ENCODE measurements at regions not wholly inside any gene's neighbourhood (a gene's known extent, or its start where the extent isn't known, plus 50 kb on each side); places are given as distances from the start of the nearest gene placed in this dataset.
A peak's percentile ranks its signal among the peaks of the same experiment; 100 is the strongest.
"Not testable (repeated sequence)": the region's sequence is repeated elsewhere in the genome, so short reads cannot be mapped to it uniquely, and the experiment has no call there.

GRCh38 chr2:12465631-12466135 lies 251.1 kb upstream of the TRIB2 start:
- Histone ChIP-seq H3K9me3 (no peaks in the 10 kb centered on the region), H3K27ac (no peak overlapping the region), H3K4me3 (no peak overlapping the region), H3K36me3 (no peaks in the 10 kb centered on the region), H3K27me3 (no peaks in the 10 kb centered on the region), H3K4me1 (no peaks in the 10 kb centered on the region)
- 34% methylated on average over 5 of the region's 5 CpGs for WGBS (ENCODE audit: insufficient coverage, low coverage, low lambda C conversion rate, missing lambda C conversion rate)
- intact Hi-C loops (cut with DNase I) = no loop called here
- DNase-seq (no peak), ATAC-seq (peak; percentile 74 to 87 (median 84))
- TF ChIP-seq CTCF (IDR thresholded peaks at IDR 0.05) = no peak
- TF ChIP-seq POLR2A (IDR thresholded peaks at IDR 0.05) = no peak

DNA sequence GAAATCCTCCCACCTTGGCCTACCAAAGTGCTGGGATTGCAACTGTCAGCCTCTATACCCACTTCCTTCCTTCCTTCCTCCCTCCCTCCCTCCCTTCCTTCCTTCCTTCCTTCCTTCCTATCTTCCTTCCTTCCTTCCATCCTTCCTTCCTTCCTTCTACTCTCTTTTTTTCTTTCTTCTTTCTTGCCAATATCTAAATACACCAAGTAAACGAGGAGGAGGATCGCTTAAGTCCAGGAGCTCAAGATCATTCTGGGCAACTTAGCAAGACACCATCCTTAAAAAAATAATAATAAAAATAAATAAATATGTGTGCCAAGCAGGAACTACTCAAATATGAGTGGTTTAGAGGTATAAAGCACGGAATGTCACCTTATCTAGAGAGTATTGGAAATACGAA lies 249.4 kb upstream of the TRIB2 start:
- H3K36me3 ChIP-seq = no peaks in the 10 kb centered on the region
- no peak for ATAC-seq
- H3K27me3 ChIP-seq = no peaks in the 10 kb centered on the region
- H3K4me3 ChIP-seq = no peak overlapping the region
- H3K9me3 ChIP-seq = no peaks in the 10 kb centered on the region
- no peak for DNase-seq
- WGBS (ENCODE audit: insufficient coverage, low coverage, low lambda C conversion rate, missing lambda C conversion rate) = 81% methylated on average over 4 of the region's 4 CpGs
- H3K27ac ChIP-seq = no peak overlapping the region
- H3K4me1 ChIP-seq = no peaks in the 10 kb centered on the region
- intact Hi-C loops (cut with DNase I) = no loop called here
- TF ChIP-seq CTCF (IDR thresholded peaks at IDR 0.05) (no peak), POLR2A (IDR thresholded peaks at IDR 0.05) (no peak)

DNA sequence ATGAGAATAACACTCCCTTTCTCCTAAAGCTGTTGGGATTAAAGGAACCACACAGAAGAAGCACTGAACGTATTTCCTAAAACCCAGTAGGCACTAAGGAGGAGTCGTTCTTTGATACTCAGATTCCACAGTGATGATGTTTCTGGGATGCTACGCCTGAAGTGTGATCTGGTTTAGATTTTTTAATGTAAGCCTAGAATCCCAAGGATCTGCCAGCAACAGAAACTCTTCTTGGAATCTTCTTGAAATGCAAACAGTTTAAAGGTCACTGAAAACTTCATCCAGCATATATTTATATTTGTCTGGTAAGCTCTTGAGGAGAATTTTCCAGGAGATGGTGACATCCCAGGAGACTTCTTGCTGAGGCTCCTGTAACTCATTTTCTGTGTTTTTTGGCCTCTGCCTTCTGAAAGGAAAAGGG lies 247.6 kb upstream of the TRIB2 start:
- intact Hi-C loops (cut with DNase I) = no loop called here
- DNase-seq (no peak), ATAC-seq (no peak)
- H3K4me3 ChIP-seq = no peak overlapping the region
- TF ChIP-seq POLR2A (IDR thresholded peaks at IDR 0.05) (no peak), CTCF (IDR thresholded peaks at IDR 0.05) (no peak)
- H3K36me3 ChIP-seq = no peaks in the 10 kb centered on the region
- H3K27me3 ChIP-seq = no peaks in the 10 kb centered on the region
- H3K9me3 ChIP-seq = no peaks in the 10 kb centered on the region
- no peak overlapping the region for H3K27ac ChIP-seq
- WGBS (ENCODE audit: insufficient coverage, low coverage, low lambda C conversion rate, missing lambda C conversion rate) = 70% methylated on average over 3 of the region's 3 CpGs
- no peaks in the 10 kb centered on the region for H3K4me1 ChIP-seq

DNA sequence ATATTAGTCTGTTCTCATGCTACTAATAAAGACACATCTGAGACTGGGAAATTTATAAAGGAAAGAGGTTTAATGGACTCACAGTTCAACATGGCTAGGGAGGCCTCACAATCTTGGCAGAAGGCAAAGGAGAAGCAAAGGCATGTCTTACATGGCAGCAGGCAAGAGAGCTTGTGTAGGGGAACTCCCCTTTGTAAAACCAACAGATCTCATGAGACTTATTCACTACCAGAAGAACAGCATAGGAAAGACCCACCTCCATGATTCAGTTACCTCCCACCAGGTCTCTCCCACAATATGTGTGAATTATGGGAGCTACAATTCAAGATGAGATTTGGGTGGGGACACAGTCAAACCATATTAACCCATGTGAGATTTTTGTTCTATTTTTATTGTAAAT lies 244.5 kb upstream of the TRIB2 start:
- H3K9me3 ChIP-seq; H3K4me1 ChIP-seq; ATAC-seq; H3K27me3 ChIP-seq; H3K36me3 ChIP-seq; intact Hi-C loops (cut with DNase I); H3K27ac ChIP-seq; DNase-seq; H3K4me3 ChIP-seq: not testable (repeated sequence)

DNA sequence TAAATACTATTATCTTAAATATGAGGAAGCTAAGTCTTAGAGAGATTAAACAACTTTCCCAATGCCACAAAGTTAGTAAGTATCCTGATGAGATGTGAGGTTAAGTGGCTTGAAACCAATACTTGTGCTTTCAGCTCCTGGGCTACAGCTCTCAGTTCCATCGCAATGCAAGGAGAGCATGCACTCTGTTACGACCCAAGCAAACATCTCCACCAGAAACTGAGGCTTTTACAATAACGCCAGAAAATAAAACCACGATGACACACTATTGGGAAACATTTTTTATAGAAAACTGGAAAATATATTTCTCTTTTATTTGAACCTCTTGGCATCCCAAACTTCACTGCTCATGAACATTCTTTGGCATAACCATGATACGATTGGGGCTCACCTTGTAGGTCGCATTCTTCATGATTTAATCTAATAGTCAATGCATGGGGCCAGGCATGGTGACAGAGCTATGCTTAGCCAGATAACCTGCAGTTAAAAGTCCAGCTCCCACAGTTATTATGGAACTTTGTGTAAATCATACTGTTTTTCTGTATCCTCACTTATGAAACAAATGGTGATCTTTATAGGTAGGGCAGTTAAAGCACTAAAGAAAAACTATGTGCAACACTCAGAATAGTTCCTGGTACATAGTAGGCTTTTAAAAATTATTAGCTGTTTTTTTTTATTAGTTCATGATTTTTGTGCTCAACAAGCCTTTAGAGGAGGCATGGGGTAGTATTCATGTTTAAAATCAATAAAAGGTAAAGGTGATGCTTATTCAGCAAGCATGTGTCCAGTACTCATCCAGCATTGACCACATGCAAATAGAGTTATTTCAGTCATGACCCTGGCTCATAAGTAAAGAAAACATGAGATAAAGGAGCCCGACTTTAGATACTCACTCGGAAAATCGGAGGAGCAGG lies 238.3 kb upstream of the TRIB2 start:
- DNase-seq (no peak), ATAC-seq (peak; percentile 85 to 93 (median 90))
- TF ChIP-seq POLR2A (IDR thresholded peaks at IDR 0.05) (no peak), CTCF (IDR thresholded peaks at IDR 0.05) (no peak)
- WGBS (ENCODE audit: insufficient coverage, low coverage, low lambda C conversion rate, missing lambda C conversion rate) = 41% methylated on average over 9 of the region's 9 CpGs
- intact Hi-C loops (cut with DNase I) = no loop called here
- Histone ChIP-seq H3K9me3 (no peaks in the 10 kb centered on the region), H3K27ac (peak overlapping the region in 1 of 3 donors; percentile 15), H3K4me3 (peak overlapping the region in 1 of 3 donors; percentile 16), H3K36me3 (no peaks in the 10 kb centered on the region), H3K27me3 (no peaks in the 10 kb centered on the region), H3K4me1 (peaks cover 0 to 5% (median 0%) of the 10 kb centered on the region in 4 donors)

All from right lobe of liver (tissue), 6 donors.